ENCODE measurements at regions not wholly inside any gene's neighbourhood (a gene's known extent, or its start where the extent isn't known, plus 50 kb on each side); places are given as distances from the start of the nearest gene placed in this dataset.
"Not testable (repeated sequence)": the region's sequence is repeated elsewhere in the genome, so short reads cannot be mapped to it uniquely, and the experiment has no call there.

DNA sequence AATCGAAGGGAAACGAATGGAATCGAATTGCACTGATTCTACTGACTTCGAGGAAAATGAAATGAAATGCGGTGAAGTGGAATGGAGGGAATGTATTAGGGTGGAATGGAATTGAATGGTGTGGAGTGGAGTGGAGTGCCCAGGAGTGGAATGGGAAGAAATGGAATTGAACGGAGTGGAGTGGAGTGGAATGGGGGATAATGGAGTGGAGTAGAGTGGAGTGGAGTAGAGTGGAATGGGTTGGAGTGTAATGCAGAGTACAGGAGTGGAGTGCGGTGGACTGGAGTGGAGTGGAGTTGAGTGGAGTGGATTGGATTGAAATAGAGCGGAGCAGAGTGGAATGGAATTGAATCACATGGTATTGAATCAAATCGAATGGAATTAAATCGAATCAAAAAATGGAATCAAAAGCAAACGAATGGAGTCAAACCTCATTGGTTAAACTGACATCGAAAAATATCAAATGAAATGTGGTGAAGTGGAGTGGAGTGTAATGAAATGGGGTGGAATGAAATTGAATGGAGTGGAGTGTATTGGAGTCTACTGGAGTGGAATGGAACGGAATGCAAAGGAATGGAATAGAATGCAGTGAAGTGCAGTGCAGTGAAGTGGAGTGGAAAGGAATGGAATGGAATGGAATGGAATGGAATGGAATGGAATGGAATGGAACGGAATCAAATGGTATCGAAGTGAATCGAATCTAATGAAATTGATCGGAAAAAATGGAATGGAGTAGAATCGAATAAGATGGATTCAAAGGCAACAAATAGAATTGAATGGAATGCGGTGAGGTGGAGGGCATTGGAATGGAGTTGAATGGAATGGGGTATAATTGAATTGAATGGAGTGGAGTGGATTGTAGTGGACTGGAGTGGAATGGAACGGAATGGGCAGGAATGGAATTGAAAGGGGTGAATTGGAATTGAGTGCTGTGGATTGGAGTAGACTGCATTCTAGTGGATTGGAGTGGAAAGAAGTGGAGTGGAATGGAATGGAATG lies 1049.3 kb downstream of the CDY1 start:
- TF ChIP-seq RAD21 (IDR thresholded peaks at IDR 0.05 in 1 of 2, conservative IDR thresholded peaks at IDR 0.05 in 1 of 2; ENCODE audit: low read depth in 2 of 2, low read length in 2 of 2); CREB1 (IDR thresholded peaks at IDR 0.05); EZH2 (IDR thresholded peaks at IDR 0.05; ENCODE audit: low read depth, low read length, severe bottlenecking); POLR2A (IDR thresholded peaks at IDR 0.05; ENCODE audit: control extremely low read depth in 1 of 2, low read depth in 2 of 2, low read length in 2 of 2); TEAD4 (IDR thresholded peaks at IDR 0.05; ENCODE audit: low read depth, low read length); CBX5 (IDR thresholded peaks at IDR 0.05; ENCODE audit: low read depth, low read length): not testable (repeated sequence)
- TF ChIP-seq, protein P1, sequence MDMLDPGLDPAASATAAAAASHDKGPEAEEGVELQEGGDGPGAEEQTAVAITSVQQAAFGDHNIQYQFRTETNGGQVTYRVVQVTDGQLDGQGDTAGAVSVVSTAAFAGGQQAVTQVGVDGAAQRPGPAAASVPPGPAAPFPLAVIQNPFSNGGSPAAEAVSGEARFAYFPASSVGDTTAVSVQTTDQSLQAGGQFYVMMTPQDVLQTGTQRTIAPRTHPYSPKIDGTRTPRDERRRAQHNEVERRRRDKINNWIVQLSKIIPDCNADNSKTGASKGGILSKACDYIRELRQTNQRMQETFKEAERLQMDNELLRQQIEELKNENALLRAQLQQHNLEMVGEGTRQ (IDR thresholded peaks at IDR 0.05; ENCODE audit: low read length), result not testable (repeated sequence)
- TF ChIP-seq, protein P2, sequence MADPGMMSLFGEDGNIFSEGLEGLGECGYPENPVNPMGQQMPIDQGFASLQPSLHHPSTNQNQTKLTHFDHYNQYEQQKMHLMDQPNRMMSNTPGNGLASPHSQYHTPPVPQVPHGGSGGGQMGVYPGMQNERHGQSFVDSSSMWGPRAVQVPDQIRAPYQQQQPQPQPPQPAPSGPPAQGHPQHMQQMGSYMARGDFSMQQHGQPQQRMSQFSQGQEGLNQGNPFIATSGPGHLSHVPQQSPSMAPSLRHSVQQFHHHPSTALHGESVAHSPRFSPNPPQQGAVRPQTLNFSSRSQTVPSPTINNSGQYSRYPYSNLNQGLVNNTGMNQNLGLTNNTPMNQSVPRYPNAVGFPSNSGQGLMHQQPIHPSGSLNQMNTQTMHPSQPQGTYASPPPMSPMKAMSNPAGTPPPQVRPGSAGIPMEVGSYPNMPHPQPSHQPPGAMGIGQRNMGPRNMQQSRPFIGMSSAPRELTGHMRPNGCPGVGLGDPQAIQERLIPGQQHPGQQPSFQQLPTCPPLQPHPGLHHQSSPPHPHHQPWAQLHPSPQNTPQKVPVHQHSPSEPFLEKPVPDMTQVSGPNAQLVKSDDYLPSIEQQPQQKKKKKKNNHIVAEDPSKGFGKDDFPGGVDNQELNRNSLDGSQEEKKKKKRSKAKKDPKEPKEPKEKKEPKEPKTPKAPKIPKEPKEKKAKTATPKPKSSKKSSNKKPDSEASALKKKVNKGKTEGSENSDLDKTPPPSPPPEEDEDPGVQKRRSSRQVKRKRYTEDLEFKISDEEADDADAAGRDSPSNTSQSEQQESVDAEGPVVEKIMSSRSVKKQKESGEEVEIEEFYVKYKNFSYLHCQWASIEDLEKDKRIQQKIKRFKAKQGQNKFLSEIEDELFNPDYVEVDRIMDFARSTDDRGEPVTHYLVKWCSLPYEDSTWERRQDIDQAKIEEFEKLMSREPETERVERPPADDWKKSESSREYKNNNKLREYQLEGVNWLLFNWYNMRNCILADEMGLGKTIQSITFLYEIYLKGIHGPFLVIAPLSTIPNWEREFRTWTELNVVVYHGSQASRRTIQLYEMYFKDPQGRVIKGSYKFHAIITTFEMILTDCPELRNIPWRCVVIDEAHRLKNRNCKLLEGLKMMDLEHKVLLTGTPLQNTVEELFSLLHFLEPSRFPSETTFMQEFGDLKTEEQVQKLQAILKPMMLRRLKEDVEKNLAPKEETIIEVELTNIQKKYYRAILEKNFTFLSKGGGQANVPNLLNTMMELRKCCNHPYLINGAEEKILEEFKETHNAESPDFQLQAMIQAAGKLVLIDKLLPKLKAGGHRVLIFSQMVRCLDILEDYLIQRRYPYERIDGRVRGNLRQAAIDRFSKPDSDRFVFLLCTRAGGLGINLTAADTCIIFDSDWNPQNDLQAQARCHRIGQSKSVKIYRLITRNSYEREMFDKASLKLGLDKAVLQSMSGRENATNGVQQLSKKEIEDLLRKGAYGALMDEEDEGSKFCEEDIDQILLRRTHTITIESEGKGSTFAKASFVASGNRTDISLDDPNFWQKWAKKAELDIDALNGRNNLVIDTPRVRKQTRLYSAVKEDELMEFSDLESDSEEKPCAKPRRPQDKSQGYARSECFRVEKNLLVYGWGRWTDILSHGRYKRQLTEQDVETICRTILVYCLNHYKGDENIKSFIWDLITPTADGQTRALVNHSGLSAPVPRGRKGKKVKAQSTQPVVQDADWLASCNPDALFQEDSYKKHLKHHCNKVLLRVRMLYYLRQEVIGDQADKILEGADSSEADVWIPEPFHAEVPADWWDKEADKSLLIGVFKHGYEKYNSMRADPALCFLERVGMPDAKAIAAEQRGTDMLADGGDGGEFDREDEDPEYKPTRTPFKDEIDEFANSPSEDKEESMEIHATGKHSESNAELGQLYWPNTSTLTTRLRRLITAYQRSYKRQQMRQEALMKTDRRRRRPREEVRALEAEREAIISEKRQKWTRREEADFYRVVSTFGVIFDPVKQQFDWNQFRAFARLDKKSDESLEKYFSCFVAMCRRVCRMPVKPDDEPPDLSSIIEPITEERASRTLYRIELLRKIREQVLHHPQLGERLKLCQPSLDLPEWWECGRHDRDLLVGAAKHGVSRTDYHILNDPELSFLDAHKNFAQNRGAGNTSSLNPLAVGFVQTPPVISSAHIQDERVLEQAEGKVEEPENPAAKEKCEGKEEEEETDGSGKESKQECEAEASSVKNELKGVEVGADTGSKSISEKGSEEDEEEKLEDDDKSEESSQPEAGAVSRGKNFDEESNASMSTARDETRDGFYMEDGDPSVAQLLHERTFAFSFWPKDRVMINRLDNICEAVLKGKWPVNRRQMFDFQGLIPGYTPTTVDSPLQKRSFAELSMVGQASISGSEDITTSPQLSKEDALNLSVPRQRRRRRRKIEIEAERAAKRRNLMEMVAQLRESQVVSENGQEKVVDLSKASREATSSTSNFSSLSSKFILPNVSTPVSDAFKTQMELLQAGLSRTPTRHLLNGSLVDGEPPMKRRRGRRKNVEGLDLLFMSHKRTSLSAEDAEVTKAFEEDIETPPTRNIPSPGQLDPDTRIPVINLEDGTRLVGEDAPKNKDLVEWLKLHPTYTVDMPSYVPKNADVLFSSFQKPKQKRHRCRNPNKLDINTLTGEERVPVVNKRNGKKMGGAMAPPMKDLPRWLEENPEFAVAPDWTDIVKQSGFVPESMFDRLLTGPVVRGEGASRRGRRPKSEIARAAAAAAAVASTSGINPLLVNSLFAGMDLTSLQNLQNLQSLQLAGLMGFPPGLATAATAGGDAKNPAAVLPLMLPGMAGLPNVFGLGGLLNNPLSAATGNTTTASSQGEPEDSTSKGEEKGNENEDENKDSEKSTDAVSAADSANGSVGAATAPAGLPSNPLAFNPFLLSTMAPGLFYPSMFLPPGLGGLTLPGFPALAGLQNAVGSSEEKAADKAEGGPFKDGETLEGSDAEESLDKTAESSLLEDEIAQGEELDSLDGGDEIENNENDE (IDR thresholded peaks at IDR 0.05; ENCODE audit: insufficient replicate concordance, low read length), result not testable (repeated sequence)

Data from H1 (cell line).